ENCODE measurements at regions not wholly inside any gene's neighbourhood (a gene's known extent, or its start where the extent isn't known, plus 50 kb on each side); places are given as distances from the start of the nearest gene placed in this dataset.

DNA sequence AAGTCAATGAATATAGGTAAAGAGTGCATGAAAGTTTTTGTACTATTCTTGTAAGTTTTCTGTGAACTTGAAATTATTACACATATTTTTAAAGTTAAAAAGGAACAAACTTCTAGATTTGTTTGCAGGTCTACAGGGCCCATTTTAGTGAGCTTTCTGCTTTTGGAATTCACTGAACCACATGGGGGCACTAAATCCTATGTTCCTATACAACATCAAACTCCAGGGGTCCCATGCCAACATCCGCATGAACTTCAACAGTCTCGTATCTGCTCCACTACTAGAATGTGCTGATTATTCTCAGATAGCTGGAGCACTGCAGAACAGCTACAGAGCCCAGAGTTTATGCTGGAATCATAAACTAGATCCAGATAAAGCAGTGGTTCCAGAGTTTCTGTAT is 347.9 kb upstream of the SPTLC3 start:
- H3K79me2 ChIP-seq (ENCODE audit: control insufficient read depth, insufficient read depth, low read length): no peaks in the 10 kb centered on the region
- dilution Hi-C loops (cut with MboI; ENCODE audit: extremely low pct_ligation_motif_present, low sequenced_read_pairs) (no loop called here), intact Hi-C loops (cut with micrococcal nuclease) (no loop called here)
- H3K36me3 ChIP-seq (ENCODE audit: control insufficient read depth in 2 of 2, extremely low read depth in 1 of 2, insufficient read depth in 2 of 2, low read length in 2 of 2): no peaks in the 10 kb centered on the region
- H3K27me3 ChIP-seq (ENCODE audit: control insufficient read depth in 2 of 2, insufficient read depth in 2 of 2, low read length in 2 of 2): no peaks in the 10 kb centered on the region
- CTCF ChIA-PET: no interaction called here
- no peak overlapping the region for H3K4me3 ChIP-seq (replicated peaks in 1 of 3; ENCODE audit: insufficient read depth in 1 of 3, low read depth in 1 of 3, low read length in 3 of 3)
- H3K4me2 ChIP-seq (ENCODE audit: insufficient read depth, low read length): no peak overlapping the region
- H2AFZ ChIP-seq (ENCODE audit: low read depth, low read length): no peak overlapping the region
- DNase-seq (ENCODE audit: low read depth, low spot score): no peak
- TF ChIP-seq EZH2 (IDR thresholded peaks at IDR 0.05; ENCODE audit: borderline replicate concordance, low read depth, low read length, severe bottlenecking) (no peak), GATA2 (IDR thresholded peaks at IDR 0.05; ENCODE audit: insufficient read depth, insufficient read length, low read depth, low read length) (no peak), POLR2A (IDR thresholded peaks at IDR 0.05; ENCODE audit: low read depth, low read length) (no peak), FOS (IDR thresholded peaks at IDR 0.05; ENCODE audit: borderline replicate concordance, insufficient read depth, low read length) (no peak), POLR2AphosphoS5 (IDR thresholded peaks at IDR 0.05; ENCODE audit: insufficient read depth, low read depth, low read length) (no peak), MYC (IDR thresholded peaks at IDR 0.05; ENCODE audit: low read depth, low read length) (no peak), JUN (IDR thresholded peaks at IDR 0.05; ENCODE audit: borderline replicate concordance, insufficient read depth, insufficient read length, low read depth) (no peak)
- TF ChIP-seq, protein P1, sequence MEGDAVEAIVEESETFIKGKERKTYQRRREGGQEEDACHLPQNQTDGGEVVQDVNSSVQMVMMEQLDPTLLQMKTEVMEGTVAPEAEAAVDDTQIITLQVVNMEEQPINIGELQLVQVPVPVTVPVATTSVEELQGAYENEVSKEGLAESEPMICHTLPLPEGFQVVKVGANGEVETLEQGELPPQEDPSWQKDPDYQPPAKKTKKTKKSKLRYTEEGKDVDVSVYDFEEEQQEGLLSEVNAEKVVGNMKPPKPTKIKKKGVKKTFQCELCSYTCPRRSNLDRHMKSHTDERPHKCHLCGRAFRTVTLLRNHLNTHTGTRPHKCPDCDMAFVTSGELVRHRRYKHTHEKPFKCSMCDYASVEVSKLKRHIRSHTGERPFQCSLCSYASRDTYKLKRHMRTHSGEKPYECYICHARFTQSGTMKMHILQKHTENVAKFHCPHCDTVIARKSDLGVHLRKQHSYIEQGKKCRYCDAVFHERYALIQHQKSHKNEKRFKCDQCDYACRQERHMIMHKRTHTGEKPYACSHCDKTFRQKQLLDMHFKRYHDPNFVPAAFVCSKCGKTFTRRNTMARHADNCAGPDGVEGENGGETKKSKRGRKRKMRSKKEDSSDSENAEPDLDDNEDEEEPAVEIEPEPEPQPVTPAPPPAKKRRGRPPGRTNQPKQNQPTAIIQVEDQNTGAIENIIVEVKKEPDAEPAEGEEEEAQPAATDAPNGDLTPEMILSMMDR (IDR thresholded peaks at IDR 0.05; ENCODE audit: extremely low read depth in 1 of 2, insufficient read depth in 1 of 2, low read depth in 1 of 2, low read length in 2 of 2): no peak
- TF ChIP-seq, protein P2, sequence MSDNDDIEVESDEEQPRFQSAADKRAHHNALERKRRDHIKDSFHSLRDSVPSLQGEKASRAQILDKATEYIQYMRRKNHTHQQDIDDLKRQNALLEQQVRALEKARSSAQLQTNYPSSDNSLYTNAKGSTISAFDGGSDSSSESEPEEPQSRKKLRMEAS (IDR thresholded peaks at IDR 0.05; ENCODE audit: insufficient read depth, insufficient read length): no peak
- H3K9me3 ChIP-seq (replicated peaks; ENCODE audit: control insufficient read depth, insufficient read depth, low read length): peaks cover 6% of the 10 kb centered on the region
- FAIRE-seq: no peak
- H3K9ac ChIP-seq (replicated peaks; ENCODE audit: extremely low read depth, insufficient read depth, low read length): no peak overlapping the region
- no peaks in the 10 kb centered on the region for H4K20me1 ChIP-seq (replicated peaks; ENCODE audit: control insufficient read depth, extremely low read depth, insufficient read depth, low read length)
- no peak overlapping the region for H3K27ac ChIP-seq (ENCODE audit: insufficient read depth, low read depth, low read length)
- no TSS peak for BruUV-seq (replicated peaks)
- H3K4me1 ChIP-seq (ENCODE audit: control insufficient read depth, extremely low read depth, insufficient read depth, low read length): no peaks in the 10 kb centered on the region
- no peaks in the 10 kb centered on the region for H3K9me1 ChIP-seq (replicated peaks; ENCODE audit: control insufficient read depth, extremely low read depth, insufficient read depth, low read length)
- POLR2A ChIA-PET: no interaction called here
